Natural killer cell (primary cell): ENCODE measurements at regions not wholly inside any gene's neighbourhood (a gene's known extent, or its start where the extent isn't known, plus 50 kb on each side); places are given as distances from the start of the nearest gene placed in this dataset.
"Not testable (repeated sequence)": the region's sequence is repeated elsewhere in the genome, so short reads cannot be mapped to it uniquely, and the experiment has no call there.

ENCODE experiments used
- ATAC-seq, 3 donors: fragments of 150-1000 bp in 2 of 3; fragments of 200-7000 bp in 1 of 3; cut with Tn5 transposase; 1 replicate in 1 of 3; 2 replicates in 2 of 3; pipeline ENCODE4 v1.10.0; 2021; ENCODE audit warnings: mild to moderate bottlenecking in 2 of 3, moderate library complexity in 2 of 3
- DNase-seq, 2 donors: peaks; one replicate each; pipeline versions ENCODE4 v3.0.0 to v3.0.0-alpha.2; 2013 to 2021; ENCODE audit warnings: mixed read lengths in 1 of 2
- H3K27ac ChIP-seq: one replicate; pipeline ENCODE4 v1.5.1; 2013; ENCODE audit warnings: mild to moderate bottlenecking, low read length
- H3K27me3 ChIP-seq: one replicate; pipeline ENCODE4 v1.6.1; 2013; ENCODE audit warnings: low read length; ENCODE audit not compliant: control insufficient read depth, insufficient read depth
- H3K36me3 ChIP-seq: one replicate; pipeline ENCODE4 v1.6.1; 2013; ENCODE audit warnings: low read length; ENCODE audit not compliant: control insufficient read depth, insufficient read depth
- H3K4me1 ChIP-seq: one replicate; pipeline ENCODE4 v1.6.1; 2013; ENCODE audit warnings: low read length; ENCODE audit not compliant: control insufficient read depth, insufficient read depth
- H3K4me3 ChIP-seq: one replicate; pipeline ENCODE4 v1.5.1; 2013; ENCODE audit warnings: low read length
- H3K9me3 ChIP-seq: one replicate; pipeline ENCODE4 v1.6.1; 2013; ENCODE audit warnings: low read length; ENCODE audit not compliant: control insufficient read depth, insufficient read depth
- H3K27ac Mint-ChIP-seq, 2 donors: one replicate each; pipeline ENCODE4 v1.8.0; 2022; ENCODE audit warnings: mild to moderate bottlenecking in 2 of 2, mixed read lengths in 2 of 2, moderate library complexity in 1 of 2
- H3K27me3 Mint-ChIP-seq, 2 donors: one replicate each; pipeline ENCODE4 v1.8.0; 2022; ENCODE audit warnings: low read depth in 2 of 2, mixed read lengths in 2 of 2
- H3K36me3 Mint-ChIP-seq: one replicate; pipeline ENCODE4 v1.8.0; 2022; ENCODE audit warnings: mixed read lengths
- H3K4me1 Mint-ChIP-seq, 2 donors: one replicate each; pipeline ENCODE4 v1.8.0; 2022; ENCODE audit warnings: mixed read lengths in 2 of 2
- H3K4me3 Mint-ChIP-seq: one replicate; pipeline ENCODE4 v1.8.0; 2022; ENCODE audit warnings: mild to moderate bottlenecking, moderate library complexity, mixed read lengths
- H3K9me3 Mint-ChIP-seq, 2 donors: one replicate each; pipeline ENCODE4 v1.8.0; 2022; ENCODE audit warnings: mixed read lengths in 2 of 2
- WGBS: methylation state at CpG from one replicate; pipeline ENCODE4 v1.1.7; 2013; ENCODE audit warnings: missing lambda C conversion rate; ENCODE audit not compliant: insufficient coverage; 5-methylcytosine and 5-hydroxymethylcytosine counted together
- intact Hi-C: fragments of 100-400 bp; cut with micrococcal nuclease; formaldehyde crosslinking; loops from one replicate; pipeline ENCODE4 v1.14.2; 2022

GRCh38 chr1:144140243-144140642, 168.5 kb upstream of the FAM72C start:
- H3K36me3 ChIP-seq, intact Hi-C loops, H3K27me3 ChIP-seq, H3K4me1 ChIP-seq, H3K9me3 Mint-ChIP-seq, H3K9me3 ChIP-seq, H3K36me3 Mint-ChIP-seq, H3K4me3 Mint-ChIP-seq, H3K27ac ChIP-seq, DNase-seq, H3K27me3 Mint-ChIP-seq, ATAC-seq, H3K27ac Mint-ChIP-seq, H3K4me3 ChIP-seq, H3K4me1 Mint-ChIP-seq: not testable (repeated sequence)
- no CpG with 5 or more reads among the region's 2 CpGs for WGBS

GRCh38 chr1:144105006-144105405, 133.2 kb upstream of the FAM72C start:
- ATAC-seq, H3K9me3 Mint-ChIP-seq, intact Hi-C loops, DNase-seq, H3K4me3 Mint-ChIP-seq, H3K27me3 ChIP-seq, H3K27me3 Mint-ChIP-seq, H3K4me1 Mint-ChIP-seq, H3K27ac Mint-ChIP-seq, H3K27ac ChIP-seq, H3K36me3 Mint-ChIP-seq, H3K4me3 ChIP-seq, H3K4me1 ChIP-seq, H3K9me3 ChIP-seq, H3K36me3 ChIP-seq: not testable (repeated sequence)
- no CpG with 5 or more reads among the region's 7 CpGs for WGBS

- H3K27me3 ChIP-seq, H3K9me3 Mint-ChIP-seq, intact Hi-C loops, H3K36me3 Mint-ChIP-seq, H3K9me3 ChIP-seq, ATAC-seq, H3K4me3 ChIP-seq, H3K27ac ChIP-seq, H3K4me3 Mint-ChIP-seq, H3K4me1 ChIP-seq, H3K27me3 Mint-ChIP-seq, H3K27ac Mint-ChIP-seq, H3K36me3 ChIP-seq, H3K4me1 Mint-ChIP-seq: not testable (repeated sequence)
- 89% methylated on average over 14 of the region's 14 CpGs for WGBS
- peak; percentile 19 to 50 for DNase-seq
These were observed 132.4 kb upstream of the FAM72C start for GRCh38 chr1:144104000-144104677.

GRCh38 chr1:144103156-144103880, 131.5 kb upstream of the FAM72C start:
- not testable (repeated sequence) for ATAC-seq

GRCh38 chr1:144102046-144102745, 130.4 kb upstream of the FAM72C start:
- H3K4me3 Mint-ChIP-seq, H3K27me3 ChIP-seq, H3K27ac ChIP-seq, H3K36me3 Mint-ChIP-seq, H3K4me1 Mint-ChIP-seq, H3K27ac Mint-ChIP-seq, H3K4me3 ChIP-seq, H3K9me3 ChIP-seq, intact Hi-C loops, H3K36me3 ChIP-seq, ATAC-seq, H3K9me3 Mint-ChIP-seq, H3K27me3 Mint-ChIP-seq, H3K4me1 ChIP-seq: not testable (repeated sequence)
- 75% methylated on average over 3 of the region's 3 CpGs for WGBS
- peak in 1 of 2 donors; percentile 17 for DNase-seq

More at GRCh38 chr1:144103156-144103880, 131.5 kb upstream of the FAM72C start:
- H3K27me3 ChIP-seq, H3K27ac ChIP-seq, H3K36me3 ChIP-seq, H3K4me3 ChIP-seq, H3K36me3 Mint-ChIP-seq, H3K4me1 Mint-ChIP-seq, intact Hi-C loops, H3K9me3 ChIP-seq, H3K27ac Mint-ChIP-seq, H3K4me3 Mint-ChIP-seq, H3K9me3 Mint-ChIP-seq, H3K27me3 Mint-ChIP-seq, H3K4me1 ChIP-seq: not testable (repeated sequence)
- WGBS: 89% methylated on average over 4 of the region's 6 CpGs
- DNase-seq: peak in 1 of 2 donors; percentile 49
